GM21528 (cell line): ENCODE measurements at regions not wholly inside any gene's neighbourhood (a gene's known extent, or its start where the extent isn't known, plus 50 kb on each side); places are given as distances from the start of the nearest gene placed in this dataset.

ENCODE experiments used
- ATAC-seq: cut with Tn5 transposase; IDR thresholded peaks from one replicate; pipeline ENCODE4 v1.9.1; 2021; ENCODE audit warnings: mild to moderate bottlenecking, moderate library complexity; ENCODE audit not compliant: unreplicated experiment, low FRiP score

DNA sequence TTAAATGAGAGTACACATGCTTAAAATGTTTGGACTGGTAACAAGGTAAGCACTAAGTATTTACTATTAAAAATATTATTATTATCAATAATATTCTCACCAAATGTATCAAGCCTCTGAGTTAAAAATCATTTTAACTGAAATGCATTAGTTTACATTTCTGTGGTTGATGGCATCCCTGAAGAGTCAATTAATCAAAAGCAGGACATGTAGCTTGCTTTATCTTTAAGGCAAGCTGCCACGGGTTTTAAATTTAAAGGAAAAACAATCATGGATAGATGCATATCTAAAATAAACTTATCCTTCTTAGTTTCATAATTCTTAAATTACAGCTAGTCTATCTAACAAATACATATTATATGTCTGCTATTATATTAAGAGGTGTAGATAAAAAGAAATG lies 584.8 kb upstream of the INTU start:
- no peak for ATAC-seq

DNA sequence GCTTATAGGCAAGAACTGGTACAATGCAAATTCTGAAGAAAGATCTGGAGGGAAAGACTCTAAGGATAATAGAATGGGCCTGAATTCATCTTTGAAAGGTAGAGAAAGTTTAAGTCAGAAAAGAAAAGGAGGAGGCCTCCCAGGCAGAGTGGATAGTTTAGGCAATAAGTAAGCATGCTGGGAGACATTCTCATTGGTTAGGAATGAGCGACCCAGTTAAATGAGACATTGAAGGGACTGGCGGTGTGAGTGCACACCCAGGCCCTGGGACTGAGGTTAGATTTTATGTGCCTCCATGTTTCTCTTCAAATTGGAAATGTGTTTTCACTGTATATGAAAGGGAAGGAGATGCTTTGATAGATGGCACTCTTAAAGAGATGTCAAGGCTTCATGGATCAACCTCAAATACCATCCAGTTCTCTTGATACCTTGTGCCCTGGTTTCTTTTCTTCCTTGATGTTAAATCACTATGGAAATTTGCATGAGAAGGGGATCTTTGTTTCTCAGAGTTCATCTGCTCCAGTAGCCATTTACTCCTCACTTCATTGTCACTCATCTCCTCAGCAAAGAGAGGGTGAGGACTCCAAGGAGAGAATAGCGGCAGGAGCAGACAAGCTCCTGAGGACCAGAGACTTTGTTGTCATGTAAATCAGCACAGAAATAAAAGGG lies 584.2 kb upstream of the INTU start:
- no peak for ATAC-seq

DNA sequence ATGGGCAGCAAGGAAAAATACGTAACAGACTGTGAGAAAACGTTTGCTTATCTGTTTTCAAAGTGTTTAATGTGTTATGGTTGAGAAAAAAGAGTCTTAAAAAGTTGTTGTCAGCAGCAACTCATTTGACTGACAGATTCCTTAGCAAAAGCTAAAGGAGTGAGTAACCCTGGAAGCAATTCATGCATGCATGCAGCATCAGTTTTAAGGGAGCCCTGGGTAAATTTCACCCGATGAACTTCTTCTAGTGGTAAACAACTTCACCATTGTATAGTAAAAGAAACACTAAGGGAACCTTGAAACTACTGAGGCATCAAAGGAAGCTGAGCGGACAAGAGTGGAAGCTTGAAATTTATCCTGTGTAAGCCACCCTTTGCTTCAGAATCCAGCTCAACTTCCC lies 583.2 kb upstream of the INTU start:
- no peak for ATAC-seq

DNA sequence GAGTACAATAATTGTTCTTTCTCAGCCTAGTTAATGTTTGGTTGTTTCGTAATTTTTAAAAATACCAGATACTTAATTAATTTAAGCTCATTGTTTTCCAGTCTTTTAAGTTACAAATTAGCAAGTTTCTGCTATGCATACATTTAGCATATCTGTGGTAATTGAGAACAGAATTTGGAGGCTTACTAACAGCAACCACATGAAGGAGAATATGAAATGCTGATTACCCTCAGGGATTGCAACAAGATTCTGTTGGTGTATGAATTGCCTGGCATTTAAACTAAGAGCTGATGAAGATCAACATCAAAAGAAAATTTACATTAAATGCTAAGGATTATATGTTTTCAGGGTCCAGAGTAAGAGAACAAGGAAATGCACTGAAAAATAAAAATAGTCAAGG lies 580.0 kb upstream of the INTU start:
- ATAC-seq = no peak

DNA sequence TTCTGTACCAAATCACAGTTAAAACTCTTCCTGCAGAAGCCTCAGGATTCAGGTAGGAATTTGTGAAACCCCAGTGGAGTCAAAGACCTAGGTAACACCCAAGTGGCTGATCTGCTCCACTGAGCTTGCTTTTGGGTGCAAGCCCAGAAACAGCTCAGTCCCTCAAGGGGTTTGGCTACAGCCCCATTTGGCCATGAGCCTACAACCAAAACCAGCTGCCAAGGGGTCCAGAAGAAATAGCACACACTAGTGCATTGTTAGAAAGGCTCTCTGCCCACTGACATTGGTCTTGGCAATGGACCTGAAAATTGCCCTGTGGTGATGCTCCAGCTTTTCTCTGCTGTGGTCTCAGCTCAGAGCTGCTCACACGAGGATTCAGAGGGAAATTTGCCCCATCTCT lies 577.4 kb upstream of the INTU start:
- no peak for ATAC-seq

DNA sequence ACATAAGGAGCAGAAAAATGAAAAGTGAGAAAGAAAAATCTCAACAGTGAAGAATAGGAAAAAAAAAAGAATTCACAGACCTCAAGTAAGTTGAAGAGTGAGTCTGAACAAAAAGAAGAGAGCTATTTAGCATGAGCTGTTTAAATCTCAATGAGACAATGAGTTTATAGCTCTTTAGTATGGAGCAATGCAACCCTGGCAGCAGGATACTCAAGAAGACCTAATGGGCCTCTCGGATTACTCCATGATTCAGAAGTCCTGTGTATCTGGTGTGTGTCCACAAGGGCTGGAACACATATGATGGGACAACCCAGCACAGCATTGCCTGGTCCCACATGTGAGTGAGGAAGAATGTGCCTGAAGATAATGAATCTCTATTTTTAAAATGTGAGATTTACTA lies 563.1 kb upstream of the INTU start:
- ATAC-seq = no peak

DNA sequence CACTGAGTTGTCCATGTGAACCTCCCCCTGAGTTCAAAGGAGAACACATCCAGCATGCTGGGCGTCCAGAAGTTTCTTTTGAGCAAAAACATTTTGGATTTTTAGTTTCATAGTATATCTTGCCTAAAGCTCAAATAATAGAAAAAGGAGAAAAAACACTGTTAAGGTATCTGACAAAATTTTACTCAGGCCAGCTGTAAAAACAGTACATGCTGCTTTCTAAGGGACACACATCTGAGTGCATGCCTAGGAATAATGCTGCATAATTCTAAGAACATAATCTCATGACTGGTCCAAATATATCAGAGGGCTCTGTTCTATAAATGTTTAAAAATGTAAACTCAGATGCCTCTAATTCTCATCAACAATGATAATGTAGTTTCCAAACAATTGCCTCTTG lies 561.3 kb upstream of the INTU start:
- no peak for ATAC-seq

DNA sequence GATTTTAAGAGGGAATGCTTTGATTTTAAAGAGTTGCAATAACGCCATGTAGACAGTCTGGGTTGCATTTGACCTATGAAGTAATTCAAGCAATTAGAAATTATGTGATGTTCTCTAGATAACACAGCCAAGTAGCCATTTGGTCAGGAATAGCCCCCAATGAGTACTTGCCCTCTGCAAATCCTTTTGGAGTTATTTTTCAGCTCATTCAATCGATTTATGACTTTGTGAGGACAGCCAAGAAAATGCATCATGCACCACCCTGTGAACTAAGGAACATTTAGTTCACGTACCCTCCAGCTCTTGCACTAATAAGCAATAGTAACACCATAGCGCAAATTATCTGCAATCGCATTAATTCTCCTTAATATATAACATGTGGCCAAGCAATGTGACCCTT lies 552.6 kb upstream of the INTU start:
- ATAC-seq = no peak

DNA sequence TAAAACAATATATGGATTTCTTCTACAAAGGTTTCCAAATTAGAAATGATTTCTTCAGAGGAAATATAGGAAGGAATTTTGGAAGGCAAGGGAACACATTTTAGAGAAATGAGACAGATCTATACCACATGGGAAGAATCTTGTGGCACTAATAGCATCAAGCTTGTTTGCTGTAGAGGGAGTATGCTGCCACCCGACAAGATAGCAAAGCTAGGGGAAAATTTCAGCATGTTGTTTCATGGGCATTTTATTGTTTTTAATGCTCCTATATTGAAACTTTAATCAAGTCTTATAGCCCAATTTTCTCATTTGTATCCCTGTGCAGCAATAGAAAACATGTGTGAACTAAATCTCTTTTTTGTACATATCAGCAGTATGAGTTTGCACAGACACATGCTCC lies 551.7 kb upstream of the INTU start:
- no peak for ATAC-seq

DNA sequence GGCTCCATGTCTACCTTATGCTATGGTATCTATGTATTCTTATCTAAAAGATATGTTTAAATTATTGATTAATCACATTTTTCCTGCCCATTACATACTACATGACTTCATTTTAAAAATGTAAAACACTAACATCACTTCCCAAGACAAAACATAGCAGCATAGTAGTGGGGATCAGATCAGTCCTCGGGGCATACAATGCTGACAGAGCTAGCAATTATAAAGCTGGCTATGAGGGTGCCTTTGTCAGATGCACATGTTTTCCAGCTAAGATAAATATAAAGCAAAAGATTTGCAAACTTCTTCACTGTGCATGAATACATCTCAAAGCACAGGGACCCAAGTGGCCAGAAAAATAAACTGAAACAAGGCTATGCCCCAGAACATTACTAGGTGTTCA lies 549.8 kb upstream of the INTU start:
- ATAC-seq = no peak

DNA sequence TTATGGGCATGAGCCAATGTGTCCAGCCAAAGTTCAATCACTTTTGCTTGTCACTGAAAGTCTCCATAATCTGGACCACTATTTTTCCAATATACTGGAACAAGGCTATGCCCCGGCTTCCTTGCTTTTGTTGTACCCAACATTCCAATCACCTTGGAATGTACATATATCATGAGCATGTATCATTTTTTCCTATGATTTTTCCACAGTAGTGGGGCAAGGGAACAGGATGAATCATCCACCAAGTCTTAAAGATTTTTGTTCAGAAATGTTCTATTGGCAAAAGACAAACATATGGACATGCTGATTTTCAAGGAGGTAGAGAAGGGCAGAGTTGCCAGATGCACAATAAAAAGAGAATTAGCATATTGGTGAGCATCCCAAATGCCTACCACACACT lies 548.1 kb upstream of the INTU start:
- ATAC-seq = no peak

DNA sequence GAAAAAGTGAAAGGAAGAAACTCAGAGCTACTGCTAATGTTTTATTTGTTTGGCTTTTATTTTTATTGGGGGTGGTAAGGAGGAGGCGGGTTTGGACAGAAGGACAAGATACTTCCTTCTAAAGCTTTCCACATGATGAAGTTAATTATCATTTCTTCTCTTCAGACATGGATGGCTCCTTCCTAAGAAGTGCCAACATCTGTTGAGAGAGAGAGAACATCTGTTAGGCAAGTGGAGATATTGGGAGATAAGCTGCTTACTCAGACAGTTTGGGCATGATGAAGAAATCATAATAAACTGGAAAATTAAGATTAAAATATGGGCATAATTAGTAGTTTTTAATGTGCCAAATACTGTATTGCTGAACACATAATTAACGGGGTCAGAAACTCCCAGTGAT lies 535.7 kb upstream of the INTU start:
- no peak for ATAC-seq

DNA sequence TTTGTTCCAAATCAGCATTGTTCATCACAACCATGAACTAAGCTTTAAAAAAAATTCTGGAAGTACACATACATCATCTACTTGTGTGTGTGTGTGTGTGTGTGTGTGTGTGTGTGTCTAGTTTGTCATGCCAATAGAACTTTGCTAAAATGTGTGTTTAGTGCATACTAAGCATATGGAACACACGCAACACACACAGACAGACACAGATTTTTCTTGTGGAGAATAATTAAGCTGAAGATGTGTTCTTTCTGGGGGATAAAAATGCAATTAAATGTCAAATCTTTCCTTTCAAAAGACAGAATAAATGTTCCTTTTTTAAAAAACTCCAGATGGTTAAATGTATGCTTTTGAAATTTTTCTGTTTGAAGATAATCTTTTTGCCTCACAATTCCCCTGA lies 530.4 kb upstream of the INTU start:
- no peak for ATAC-seq

DNA sequence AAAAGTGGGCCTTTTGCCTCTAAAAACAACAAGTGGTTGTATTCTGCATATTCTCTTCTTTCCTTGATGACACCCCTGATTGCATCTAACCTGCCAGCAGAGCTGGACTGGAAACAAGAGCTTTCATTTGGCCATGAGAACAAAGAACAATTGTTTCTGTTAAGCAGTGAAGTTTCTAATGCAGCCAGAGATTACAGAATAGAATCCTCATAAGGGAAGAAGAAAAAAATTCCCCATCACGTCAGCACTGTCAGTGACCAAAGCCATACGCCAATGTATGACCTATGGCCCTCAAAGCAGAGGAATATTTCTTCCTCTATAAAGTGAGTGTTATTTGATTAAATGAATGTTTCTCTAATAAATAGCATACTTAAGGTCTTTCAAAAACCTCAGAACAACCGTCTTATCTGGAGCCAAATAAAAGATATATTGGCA lies 529.1 kb upstream of the INTU start:
- ATAC-seq = no peak

DNA sequence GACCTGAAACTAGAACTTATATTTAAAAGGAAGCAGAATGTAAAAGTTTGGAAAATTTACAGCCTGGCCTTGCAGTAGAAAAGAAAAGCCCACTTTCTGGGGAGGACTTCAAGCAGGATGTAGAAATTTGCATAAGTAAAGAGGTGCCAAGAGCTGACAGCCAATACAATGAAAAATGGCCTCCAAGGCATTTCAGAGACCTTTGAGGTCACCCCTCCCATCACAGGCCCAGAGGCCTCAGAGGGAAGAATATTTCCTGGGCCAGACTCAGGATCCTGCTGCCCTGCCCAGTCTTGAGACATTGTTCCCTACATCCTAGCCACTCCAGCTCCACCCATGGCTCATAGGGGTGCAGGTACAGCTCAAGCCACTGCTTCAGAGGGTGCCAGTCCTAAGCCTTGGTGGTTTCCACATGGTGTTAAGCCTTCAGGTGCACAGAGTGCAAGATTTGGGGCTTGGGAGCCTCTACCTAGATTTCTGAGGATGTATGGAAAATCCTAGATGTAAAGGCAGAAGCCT lies 518.9 kb upstream of the INTU start:
- no peak for ATAC-seq

DNA sequence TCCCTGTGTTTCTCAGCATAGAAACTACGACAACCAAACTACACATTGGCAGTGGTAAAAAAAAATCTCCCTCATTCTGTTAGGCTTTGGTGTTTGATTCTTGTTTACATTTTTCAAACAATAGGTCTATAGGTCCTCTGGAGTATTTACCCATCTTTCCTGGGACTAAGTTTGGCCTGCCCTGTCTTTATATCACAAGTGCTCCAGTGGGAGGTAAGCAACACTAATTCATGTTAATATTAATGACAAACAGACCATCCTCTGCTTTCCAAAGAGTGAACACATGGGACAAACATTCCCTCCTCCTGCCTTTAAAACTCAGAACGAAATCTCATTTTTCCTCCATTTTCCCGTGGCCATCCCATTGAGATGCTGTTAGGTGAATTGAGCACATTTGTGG lies 514.1 kb upstream of the INTU start:
- no peak for ATAC-seq

DNA sequence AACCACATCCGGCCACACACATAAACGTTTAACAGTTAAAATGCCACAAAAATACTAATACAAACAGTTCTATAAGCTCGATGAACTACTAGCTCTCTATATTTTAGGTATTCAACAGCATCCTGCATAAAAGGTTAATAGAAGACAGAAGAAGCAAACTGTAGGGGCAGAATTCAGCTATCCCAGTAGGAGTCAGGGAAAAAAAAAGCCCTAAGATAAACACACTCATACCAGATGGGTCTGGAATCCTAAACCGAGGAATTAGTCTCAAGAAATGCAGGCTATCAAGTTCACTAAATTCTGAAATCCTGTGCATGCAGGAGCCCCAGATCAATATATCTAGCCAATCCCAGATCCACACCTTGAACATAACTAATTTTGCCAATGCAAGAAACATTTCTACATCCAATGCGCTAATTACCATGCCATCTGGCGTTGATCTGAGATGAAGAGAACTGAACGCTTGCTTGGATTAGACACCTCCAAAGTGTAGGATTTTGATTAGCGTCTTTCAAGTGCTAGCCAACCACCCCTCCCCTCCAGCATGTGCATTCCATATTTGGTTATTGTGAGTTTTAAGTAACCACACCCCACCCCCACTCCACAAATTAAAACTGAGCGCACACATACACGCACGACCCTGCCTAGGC lies 512.2 kb upstream of the INTU start:
- no peak for ATAC-seq

DNA sequence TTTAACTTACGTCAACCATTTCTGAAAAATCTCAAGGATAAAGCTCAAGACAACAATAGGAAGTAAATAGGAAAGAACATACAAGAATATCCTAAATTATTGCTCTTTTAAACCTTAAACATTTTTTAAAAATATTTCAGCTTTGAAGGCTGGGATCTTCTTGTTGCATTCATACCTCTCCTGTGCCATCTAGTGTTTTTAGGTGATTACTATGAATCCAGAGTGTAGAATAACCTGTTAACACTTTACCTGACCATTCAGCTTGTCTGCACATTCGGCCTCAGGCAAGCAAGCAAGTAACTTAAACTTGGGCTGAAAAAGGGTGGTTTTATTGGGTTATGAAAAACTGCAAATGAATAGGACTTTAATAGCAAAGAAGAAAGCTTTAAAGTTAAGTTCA lies 507.8 kb upstream of the INTU start:
- no peak for ATAC-seq

DNA sequence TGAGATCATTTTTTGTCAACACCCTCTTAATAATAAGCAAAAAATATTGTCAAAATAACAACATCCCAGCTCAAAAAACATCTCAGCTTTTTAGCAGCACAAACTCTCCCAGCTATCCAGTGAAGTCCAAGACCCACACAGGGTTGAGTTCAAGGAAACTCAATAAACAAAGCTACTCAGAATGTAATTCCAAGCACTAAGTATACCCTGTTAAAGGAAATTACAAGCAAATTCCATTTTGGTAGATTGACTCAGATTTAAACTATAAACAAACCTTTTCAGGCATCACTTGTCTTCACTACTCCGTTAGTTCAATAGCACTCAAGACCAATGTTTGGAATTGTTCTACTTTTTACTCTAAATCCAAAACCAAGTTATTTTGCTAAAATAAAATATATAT lies 506.0 kb upstream of the INTU start:
- no peak for ATAC-seq

DNA sequence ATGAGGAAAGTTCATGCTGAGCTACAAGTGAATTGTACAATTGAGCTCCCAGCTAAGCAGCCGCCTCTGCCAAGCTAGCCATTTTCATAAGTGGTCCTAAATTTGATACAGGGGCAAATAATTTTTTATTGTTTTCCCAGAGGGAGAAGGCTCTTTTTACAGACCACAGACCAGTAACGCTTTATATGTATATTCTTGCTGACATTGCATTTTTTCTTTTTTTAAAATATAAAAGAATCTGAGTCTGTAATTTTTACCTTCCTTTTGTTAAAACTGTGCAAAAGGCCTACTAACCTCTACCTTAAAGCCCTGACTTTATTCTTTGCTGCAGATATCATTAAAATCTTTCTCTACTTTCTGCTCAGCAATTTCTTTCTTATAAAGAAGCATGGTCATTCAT lies 501.2 kb upstream of the INTU start:
- ATAC-seq = no peak

DNA sequence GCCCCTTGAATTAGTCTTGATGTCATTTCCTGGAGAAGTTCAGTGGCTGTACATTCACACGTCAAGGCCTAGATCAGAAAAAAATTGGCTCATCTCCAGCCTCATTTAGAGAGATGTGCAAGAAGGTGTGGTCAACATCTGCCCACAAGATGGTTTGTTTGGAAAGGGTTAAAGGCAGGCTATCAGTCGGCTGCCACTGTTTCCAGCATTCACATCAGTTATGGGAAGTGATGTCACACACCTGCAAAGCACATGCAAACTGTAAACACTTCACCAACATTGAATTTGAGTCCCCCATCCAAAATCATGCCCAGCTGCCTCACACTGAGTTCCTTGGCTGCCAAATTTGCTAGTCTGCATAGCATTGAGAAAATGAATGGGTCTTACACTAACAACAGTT lies 498.3 kb upstream of the INTU start:
- no peak for ATAC-seq

DNA sequence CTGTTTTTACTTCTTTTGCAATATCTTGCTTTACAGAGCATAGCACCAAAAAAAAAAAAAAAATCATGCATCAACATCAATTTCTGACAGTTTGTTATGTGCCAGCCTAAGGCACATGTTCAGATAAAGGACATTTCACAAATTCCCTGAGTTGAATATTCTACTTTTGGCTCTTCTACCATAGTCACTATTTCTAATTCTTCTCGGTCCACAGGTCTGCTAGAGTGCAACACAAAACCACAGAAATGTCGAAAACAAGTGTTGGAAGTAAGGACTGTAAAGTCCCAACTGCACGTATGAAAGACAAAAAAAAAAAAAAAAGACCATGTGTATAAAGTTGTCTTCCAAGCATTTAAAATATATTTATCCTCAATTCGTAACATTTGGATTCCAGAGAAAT lies 494.2 kb upstream of the INTU start:
- ATAC-seq = no peak
